EL (cell line): ENCODE measurements at regions not wholly inside any gene's neighbourhood (a gene's known extent, or its start where the extent isn't known, plus 50 kb on each side); places are given as distances from the start of the nearest gene placed in this dataset.
"Not testable (repeated sequence)": the region's sequence is repeated elsewhere in the genome, so short reads cannot be mapped to it uniquely, and the experiment has no call there.

ENCODE experiments used
- DNase-seq: peaks from one replicate; pipeline ENCODE4 v3.0.0-alpha.2; 2016

DNA sequence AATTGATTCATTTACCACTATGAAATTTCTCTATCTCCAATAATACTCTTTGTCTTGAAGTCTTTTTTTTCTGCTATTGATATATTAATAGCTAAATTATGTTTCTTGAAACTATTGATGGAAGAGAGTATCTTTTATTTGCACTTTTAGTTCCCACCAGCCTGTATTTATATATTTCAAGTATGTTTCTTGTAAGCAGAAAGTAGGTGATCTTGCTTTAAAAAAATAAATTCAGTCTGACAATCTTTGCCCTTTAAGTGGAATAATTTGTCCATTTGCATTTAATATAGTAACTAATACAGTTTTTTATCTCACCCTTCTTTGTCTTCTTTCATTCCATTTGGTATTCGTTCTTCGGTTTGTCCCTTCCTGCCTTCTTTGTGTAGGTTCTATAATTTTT, 790.5 kb downstream of the MCTP2 start:
- no peak for DNase-seq

DNA sequence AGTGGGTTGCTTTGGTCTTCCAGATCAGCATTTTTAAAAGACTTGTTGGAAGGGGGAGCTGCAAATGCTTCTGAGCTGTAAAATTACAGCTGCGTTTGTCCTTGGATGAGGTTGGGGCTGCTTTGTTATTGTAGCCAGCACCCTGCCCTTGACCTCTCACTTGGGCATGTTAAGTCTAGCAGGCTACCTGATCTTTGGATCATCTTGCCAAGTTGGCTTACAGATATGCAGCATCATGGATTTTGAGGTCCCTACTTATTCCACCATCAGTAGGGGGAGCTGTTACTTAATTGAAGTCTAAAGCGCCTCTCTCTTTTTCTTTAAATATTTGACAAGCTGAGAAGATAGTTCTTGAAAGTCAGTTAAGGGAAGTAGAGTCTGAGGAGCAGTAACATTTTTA, 793.0 kb downstream of the MCTP2 start:
- peak; percentile 37 for DNase-seq

DNA sequence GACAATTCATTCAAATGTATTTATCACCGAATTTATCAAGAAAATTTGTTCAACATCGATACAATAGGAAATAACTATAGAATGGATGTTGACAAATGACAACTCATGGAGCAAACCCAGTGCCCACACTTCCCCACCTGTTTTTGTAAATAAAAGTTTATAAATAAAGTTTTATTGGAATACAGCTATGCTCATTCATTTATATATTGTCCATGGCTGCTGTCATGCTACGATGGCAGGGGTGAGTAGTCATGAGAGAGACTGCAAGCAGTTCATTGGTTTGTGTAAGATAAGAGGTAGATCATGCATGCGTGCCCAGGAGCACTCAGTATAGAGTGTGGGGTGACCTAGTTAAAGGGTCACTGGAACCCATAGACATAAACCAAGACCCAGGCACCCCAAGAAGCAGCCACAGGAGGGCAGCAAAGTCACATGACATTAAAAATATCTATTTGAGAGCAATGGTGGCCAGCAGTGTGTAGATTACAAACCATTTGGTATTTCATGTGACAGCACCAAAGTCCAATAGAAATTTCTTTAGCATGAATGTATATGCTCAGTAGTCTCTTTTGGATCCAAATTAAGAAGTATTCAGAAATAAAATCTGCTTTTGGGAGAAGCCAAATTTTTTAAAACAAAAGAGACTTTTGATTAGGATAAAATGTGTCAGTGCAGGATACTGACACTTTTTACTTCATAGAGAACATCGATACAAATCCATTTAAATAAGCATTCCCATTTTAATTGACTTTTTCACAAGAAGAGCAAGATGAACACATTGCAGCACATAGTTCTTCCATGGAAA, 794.8 kb downstream of the MCTP2 start:
- peak; percentile 70 for DNase-seq

DNA sequence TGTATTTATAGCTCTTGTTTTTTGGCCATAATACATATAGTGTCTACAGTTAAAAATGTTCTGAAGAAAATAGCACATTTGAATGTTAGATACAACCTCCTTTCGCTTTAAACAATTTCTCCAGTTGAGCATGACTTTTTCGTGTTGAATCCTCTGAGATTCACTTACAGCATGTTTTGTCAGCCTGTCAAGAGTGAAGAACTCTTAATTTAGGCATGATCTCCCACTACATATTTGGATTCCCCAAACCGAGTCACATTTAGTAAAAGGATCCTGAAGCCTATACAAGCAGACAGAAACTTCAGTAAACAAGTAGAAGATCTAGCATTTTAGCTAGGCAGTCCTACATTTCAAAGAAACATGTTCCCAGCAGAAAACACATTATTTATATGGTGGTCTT, 796.6 kb downstream of the MCTP2 start:
- DNase-seq: no peak

DNA sequence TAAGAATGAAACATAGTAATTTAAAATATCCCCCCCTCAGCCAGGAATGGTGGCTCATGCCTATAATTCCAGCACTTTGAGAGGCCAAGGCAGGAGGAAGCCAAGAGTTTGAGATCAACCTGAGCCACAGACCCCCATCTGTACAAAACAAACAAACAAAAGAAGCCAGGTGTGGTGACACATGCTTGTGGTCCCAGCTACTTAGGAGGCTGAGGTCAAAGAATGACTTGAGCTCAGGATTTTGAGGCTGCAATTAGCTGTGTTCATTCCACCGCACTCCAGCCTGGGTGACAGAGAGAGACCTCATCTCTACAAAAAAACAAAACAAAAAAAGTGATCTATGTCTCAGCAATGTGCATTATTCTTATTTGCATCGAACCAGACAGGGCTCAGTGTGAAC, 800.8 kb downstream of the MCTP2 start:
- peak; percentile 23 for DNase-seq

DNA sequence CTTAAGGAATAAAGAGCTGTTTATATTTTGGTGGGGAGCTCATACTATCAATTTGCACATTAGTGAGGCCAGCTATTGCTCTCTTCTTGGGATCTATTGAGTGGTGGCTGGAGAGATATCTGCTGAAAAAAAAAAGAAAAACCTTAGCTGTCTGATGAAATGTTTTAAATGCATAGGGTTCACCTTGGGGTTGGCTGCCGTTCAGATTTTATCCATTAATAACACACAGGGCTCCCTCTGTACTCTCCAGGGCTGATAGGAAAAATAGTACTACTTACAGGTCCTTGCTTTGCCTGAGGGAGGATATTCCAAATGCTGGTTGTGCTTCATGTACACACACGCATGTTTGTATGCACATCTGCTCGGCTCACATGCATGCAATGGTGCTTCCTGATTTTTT, 803.7 kb downstream of the MCTP2 start:
- DNase-seq: no peak

DNA sequence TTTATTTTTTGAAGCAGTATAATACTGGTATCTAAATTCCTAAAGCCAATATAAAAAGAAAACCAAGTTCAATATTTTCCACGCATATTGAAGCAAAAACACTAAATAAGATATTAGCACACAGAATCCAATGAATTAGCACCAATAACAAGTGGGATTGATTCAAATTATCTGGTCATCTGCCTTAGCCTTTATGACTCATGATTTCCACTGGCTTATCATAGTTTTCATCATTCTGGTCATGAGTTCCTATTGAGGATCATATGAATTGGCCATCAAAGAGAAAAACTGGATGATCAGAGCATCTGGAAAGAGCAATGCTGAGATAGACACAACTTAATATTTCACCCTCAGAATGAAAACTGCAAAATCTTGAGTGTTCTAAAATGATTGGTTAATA, 809.9 kb downstream of the MCTP2 start:
- DNase-seq: peak; percentile 27

DNA sequence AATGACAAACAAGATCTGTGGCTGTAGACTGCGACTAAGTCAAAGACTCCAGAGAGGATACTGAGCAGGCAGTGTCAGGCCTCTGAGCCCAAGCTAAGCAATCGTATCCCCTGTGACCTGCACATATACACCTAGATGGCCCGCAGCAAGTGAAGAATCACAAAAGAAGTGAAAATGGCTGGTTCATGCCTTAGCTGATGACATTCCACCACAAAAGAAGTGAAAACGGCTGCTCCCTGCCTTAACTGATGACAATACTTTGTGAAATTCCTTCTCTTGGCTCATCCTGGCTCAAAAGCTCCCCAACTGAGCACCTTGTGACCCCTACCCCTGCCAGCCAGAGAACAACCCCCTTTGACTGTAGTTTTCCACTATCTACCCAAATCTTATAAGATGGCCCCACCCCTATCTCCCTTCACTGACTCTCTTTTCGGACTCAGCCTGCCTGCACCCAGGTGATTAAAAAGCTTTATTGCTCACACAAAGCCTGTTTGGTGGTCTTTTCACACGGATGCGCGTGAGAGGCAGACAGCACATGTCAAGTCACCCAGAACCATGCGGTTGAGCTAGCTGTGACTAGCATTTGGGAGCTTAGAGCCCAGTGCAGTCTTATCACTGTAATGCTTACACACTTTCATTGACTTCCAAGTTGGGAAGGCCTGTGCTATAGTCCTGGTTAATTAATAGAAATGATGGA, 812.0 kb downstream of the MCTP2 start:
- DNase-seq: not testable (repeated sequence)

DNA sequence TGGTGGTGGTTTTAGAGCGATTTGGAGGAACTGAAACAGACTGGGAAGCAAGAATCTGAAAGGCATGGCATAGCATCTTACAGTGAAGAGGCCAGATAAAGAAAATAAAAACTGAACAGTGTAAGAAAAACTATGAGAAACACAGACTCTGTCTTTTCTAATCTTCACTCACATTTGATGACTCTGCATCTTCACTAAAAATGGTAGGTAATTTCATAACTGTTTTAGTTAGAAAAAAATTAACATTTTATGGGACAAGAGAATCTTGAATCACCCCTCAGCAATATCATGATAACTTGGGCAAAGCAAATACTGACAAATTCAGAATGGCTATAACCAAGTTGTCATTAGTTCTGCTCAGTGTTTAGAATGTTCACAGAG, 812.6 kb downstream of the MCTP2 start:
- DNase-seq: no peak

DNA sequence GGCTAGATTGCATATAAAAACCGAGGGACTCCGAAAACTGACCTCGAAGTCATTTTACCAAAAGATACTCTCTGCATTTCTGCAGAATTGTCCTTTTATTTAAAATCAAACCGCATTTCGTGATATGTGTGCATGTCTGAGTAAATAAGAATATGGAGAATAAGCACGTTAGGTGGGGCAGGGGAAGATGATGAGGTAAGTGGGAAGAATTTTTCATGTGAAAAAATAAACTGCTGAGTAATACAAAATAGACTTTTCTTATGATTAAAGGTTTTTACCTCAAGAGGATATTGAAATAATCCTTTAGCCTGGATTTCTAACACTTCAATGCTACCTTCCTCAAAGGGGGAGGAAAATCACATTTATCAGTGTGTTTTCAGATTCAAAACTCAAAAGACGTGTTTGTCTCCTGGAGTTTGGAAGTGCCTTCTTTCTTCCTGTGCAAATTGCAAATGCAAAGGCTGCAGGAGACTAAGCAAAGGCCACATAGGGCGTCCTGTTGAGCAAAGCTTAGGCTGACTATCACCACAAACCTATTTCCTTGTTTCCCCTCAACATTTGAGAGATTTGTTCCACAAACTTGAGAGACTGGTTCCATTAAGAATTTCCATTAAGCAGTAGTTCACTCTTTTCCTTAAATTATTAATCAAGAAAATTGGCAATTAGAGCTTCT, 813.5 kb downstream of the MCTP2 start:
- no peak for DNase-seq

DNA sequence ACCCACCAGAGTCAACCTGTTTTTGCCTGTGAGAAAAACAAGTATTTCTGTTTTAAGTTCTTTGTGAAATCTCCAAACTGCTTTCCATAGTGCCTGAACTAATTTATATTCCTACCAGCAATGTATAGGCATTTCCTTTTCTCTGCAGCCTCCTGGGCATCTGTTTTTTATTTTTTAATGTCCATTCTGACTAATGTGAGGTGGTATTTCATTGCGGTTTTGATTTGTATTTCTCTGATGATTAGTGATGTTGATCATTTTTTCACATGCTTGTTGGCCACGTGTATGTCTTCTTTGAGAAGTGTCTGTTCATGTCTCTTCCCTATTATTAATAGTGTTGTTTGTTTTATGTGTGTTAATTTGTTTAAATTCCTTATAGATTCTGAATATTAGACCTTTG, 820.5 kb downstream of the MCTP2 start:
- peak; percentile 75 for DNase-seq

DNA sequence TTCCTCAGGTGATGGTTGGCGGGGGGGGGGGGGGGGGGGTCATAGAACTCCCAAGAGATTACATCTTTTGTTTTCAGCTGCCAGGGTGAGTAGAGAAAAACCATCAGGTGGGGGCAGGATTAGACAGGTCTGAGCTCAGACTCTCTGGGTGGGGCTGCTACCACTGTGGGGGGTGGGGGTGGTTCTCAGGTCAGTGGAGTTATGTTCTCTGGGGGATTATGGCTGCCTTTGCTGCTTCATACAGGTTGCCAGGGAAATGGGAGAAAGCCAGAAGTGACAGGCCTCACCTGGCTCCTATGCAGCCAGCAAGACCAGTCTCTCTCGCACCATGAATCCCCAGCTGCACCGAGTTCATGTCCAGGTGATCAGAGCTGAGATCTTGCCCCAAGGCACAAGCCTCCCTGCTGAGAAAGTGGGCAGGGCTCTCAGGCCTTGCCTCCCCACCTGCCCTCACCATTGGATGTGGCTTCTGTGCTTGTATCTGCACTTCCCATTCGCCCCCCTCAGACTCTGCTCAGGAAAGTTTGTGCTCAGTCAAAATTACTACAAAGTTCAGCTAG, 828.1 kb downstream of the MCTP2 start:
- no peak for DNase-seq

DNA sequence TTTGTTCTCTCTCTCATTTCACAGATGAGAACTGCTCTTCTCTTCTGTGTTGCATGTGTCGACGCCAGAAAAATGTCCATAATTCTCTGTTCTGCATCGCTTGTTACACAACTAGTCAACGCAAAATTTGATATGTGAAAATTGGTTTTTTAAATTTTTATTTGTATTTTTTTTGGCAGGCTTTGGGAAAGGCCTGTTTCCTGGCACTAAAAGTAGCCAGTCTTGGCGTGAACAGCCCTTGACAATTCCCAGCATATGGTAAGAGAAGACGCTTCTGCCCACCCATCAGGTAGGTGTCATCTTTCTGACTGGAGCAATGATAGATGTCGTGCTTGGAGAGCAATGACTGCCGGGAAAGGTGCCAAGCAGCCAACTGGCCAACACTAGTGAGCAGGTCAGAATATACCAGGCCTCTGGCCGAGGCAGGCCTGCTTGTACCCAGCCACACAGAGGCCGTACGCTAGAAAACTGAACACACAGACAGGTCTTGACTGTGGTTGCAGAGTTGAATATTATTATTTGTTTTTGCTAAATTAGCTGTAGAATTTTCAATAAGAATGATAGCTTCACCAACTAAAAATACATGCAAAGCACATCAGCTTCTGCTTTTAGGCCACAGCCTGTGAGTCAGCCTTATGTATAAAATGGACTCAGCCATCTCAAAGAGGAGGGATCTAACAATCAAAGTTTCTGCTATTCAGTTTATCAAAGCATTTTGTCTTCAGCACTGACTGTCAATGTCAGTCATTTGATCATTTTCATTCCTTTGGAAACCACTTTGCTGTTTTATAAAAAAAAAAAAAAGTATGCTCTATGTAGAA, 837.5 kb downstream of the MCTP2 start:
- no peak for DNase-seq

DNA sequence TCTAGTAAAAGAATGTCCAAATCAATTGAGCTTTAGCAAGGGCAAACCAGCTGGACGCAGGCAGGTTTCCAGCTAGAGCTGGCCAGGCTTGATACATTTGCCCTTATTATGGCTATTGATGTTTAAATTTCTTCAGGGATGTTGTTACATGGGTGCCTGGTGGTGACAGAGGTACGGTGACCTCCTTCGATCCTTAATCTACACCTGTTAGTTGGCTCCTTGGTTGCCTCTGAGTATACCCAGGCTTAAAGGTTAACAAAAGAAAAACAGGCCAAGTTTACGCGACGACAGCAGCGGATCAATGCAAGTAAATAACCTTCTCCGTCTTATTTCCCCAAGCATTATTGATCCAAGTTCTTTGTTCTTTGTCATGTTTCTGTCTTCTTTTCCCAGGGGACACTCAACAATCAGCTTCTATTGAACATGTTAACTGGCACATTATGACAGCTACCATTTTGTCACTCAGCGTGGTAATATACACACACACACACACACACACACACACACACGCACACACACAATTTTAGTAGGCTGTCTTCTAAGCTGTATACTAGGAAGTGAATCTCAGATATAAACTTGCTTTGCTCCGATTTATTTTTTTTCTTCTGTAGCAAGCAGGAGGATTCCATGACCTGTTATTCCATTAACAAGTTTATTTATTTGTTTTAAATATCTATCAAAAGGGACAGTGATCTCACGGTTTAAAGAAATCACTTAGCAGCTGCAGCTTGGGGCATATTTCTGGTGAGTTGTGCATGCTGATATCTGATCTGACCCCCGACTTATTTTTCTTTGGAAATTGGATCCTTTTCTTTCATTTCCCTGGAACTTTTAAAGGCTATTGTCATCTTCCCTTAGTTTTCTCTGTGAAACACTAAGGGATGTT, 844.7 kb downstream of the MCTP2 start:
- DNase-seq: no peak

DNA sequence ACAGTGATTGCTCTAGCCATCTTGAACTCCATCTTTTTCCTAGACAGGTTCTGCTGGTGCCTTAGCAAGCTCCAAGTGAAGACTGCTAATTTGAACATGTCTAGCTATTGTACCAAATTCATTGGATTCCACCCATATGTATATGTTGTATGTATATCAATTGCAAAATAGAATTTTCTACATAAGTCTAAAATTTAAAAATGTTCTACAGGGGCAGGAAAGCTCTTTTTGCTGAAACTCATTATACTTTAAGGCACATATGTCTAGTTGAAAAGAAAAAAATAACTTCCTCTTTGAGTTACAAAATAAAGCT, 845.3 kb downstream of the MCTP2 start:
- DNase-seq: no peak

DNA sequence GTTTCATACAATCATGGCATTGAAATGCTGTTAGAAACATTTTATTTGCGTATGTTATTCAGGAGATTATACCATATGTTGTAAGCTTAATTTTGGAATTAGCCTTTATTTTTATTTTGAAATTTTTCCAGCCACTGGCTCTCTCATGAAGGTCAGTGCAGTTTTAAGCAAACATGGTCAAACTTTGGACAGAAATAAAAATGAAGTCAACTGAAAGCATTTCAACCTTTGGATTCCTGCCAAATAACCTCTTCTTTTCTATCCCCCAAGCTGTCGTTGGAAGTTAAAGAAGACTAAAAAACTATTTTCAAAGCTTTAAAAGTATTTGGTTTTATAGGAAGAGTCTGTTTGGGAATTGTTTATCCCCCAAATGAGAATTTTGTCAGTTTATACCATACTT, 846.6 kb downstream of the MCTP2 start:
- no peak for DNase-seq

DNA sequence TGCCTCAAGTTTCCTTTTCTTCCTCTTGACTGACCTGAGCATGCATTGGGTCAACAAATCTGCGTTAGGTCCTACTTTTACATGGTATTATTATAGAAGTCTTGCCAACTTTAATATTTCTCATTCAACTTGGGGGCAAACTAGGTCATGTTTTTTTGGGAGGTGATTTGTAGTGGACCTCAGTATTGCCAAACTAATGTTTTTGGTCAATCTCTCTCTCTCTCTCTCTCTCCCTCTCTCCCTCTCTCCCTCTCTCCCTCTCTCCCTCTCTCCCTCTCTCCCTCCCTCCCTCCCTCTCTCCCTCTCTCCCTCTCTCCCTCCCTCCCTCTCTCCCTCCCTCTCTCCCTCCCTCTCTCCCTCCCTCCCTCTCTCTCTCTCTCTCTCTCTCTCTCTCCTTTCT, 848.9 kb downstream of the MCTP2 start:
- DNase-seq: not testable (repeated sequence)

DNA sequence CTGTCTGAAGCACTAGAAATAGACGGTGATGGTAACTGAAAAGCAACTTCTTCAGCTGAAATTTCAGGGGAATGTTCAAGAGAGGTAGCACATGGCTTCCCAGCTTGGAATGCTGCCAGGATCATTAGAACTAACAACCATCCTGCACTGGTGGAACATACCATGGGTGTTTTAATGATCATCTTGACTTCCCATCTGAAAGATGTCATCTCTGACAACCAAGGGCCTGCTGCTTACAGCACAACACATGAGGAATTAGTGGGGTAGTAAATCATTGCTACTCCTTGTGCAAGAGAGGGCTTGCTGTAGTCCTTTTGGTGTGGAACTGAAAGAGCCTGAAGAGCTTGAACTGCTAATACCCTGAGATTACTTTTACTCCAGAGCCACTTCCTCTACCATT, 853.7 kb downstream of the MCTP2 start:
- DNase-seq: peak; percentile 1

DNA sequence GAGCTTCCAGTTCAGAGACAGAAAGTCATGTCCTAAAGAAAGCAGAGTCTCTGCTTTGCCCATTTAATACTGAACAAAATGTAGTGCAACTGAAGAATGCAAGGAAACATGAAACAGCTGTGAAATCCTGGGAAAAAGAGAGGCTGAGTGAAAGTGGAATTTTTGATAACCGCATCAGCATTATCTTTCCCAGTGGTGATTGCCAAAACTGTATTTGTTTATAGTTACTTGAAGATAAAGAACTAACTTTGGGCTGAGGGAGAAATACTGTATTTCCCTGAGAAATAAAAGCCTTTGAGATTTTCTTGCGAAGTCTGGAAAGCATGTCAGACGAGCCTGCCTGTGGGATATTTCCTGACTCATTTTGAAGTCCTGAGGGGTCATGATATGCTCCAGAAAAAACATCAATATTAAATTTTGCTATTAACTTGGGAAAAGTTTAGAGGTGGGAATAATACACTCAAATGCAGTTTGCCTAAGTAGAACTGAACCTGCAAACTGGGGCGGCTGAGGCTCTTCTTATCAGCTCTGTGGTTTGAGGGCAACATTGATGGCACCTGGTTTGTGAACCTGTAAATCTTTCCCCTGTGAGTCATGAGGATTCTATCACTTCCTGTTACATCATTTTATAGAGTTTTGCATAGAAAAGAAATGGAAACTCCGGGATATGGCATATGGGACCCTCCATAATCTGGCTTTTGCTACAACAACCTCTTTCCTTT, 855.3 kb downstream of the MCTP2 start:
- peak; percentile 59 for DNase-seq

DNA sequence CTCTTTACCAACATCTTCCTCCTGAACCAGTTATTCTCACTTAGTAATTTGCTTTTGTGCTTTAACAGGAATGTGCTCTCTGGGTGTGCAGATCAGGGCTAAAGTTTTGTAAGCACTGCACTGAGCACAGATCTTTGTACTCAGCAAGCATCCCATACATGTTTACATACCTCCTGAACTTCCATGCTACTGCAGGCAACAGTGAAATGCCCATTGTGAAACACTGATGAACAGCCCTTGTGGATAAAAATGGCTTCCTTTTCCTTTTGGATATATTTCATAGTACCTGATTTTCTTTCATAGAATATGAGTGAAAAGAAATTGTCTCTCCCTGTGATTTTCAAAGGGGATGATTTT, 855.9 kb downstream of the MCTP2 start:
- DNase-seq: no peak

DNA sequence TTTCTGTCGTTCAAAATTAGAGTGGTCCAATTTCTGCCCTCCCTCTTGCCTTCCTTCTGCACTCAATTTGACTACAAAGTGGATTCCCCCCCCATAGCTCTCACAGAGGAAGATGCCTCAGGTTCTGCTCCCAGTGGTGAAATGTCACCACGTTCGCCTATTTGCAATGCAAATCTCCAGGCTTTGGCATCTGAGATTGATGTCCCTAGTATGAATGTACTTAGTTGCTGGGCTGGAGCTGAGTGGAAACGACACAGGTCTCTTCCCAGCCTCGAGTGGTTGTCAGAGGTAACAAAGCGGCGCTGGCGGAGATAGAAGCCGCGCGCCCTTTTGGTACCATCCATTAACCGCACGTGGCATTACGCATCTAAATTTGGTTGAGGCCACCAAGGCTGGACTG, 860.1 kb downstream of the MCTP2 start:
- DNase-seq: no peak
